CD14-positive monocyte (primary cell): ENCODE measurements at regions not wholly inside any gene's neighbourhood (a gene's known extent, or its start where the extent isn't known, plus 50 kb on each side); places are given as distances from the start of the nearest gene placed in this dataset.

Experiments
- DNase-seq, 3 donors: peaks; one replicate each; pipeline ENCODE4 v3.0.0-alpha.2; 2011 to 2022
- H2AFZ ChIP-seq: 2 replicates; pipeline ENCODE4 v1.6.0; 2012; ENCODE audit warnings: mild to moderate bottlenecking, low read depth, low read length, inconsistent platforms; ENCODE audit not compliant: insufficient read depth, poor library complexity, severe bottlenecking
- H3K27ac ChIP-seq, 2 donors: 1 replicate in 1 of 2; 2 replicates in 1 of 2; pipeline ENCODE4 v1.5.1; 2012 to 2013; ENCODE audit warnings: low read length in 2 of 2, control low read depth in 1 of 2, inconsistent platforms in 1 of 2, low read depth in 1 of 2, mild to moderate bottlenecking in 1 of 2
- H3K27me3 ChIP-seq, 2 donors: one replicate each; pipeline versions ENCODE4 v1.6.0 to v1.6.1; 2011 to 2013; ENCODE audit warnings: low read length in 2 of 2; ENCODE audit not compliant: control insufficient read depth in 2 of 2, insufficient read depth in 2 of 2
- H3K36me3 ChIP-seq, 2 donors: replicated peaks in 1 of 2; 1 replicate in 1 of 2; 2 replicates in 1 of 2; pipeline versions ENCODE4 v1.5.1 to v1.6.1; 2012 to 2013; ENCODE audit warnings: low read length in 2 of 2, control low read depth in 1 of 2, inconsistent platforms in 1 of 2, mild to moderate bottlenecking in 1 of 2; ENCODE audit not compliant: insufficient read depth in 2 of 2, control insufficient read depth in 1 of 2
- H3K4me1 ChIP-seq, 2 donors: 1 replicate in 1 of 2; 2 replicates in 1 of 2; pipeline versions ENCODE4 v1.5.1 to v1.6.1; 2012 to 2013; ENCODE audit warnings: low read length in 2 of 2, control low read depth in 1 of 2, inconsistent platforms in 1 of 2, mild to moderate bottlenecking in 1 of 2, moderate library complexity in 1 of 2; ENCODE audit not compliant: insufficient read depth in 2 of 2, control insufficient read depth in 1 of 2
- H3K4me2 ChIP-seq: replicated peaks from 2 replicates; pipeline ENCODE3; 2012; ENCODE audit warnings: low read length, moderate library complexity, mild to moderate bottlenecking; ENCODE audit not compliant: poor library complexity, severe bottlenecking; ENCODE audit errors: extremely low read depth
- H3K4me3 ChIP-seq, 3 experiments: fragments of 200-600 bp in 1 of 3; sonication (generic) in 1 of 3; replicated peaks in 1 of 3; 1 replicate in 2 of 3; 2 replicates in 1 of 3; pipeline ENCODE4 v1.5.1; 2011 to 2013; ENCODE audit warnings: low read length in 3 of 3, mild to moderate bottlenecking in 3 of 3, control low read depth in 2 of 3, low read depth in 2 of 3, inconsistent platforms in 1 of 3, moderate library complexity in 1 of 3
- H3K79me2 ChIP-seq: 2 replicates; pipeline ENCODE4 v1.6.0; 2012; ENCODE audit warnings: mild to moderate bottlenecking, control low read depth, inconsistent platforms, low read length, moderate library complexity; ENCODE audit not compliant: insufficient read depth
- H3K9ac ChIP-seq: 2 replicates; pipeline ENCODE4 v1.6.0; 2017; ENCODE audit warnings: low read length, mild to moderate bottlenecking; ENCODE audit not compliant: insufficient read depth, poor library complexity, severe bottlenecking
- H3K9me3 ChIP-seq, 2 donors: replicated peaks in 1 of 2; 1 replicate in 1 of 2; 2 replicates in 1 of 2; pipeline versions ENCODE4 v1.5.1 to v1.6.1; 2012 to 2013; ENCODE audit warnings: low read length in 2 of 2, control low read depth in 1 of 2; ENCODE audit not compliant: control insufficient read depth in 1 of 2, insufficient read depth in 1 of 2
- H4K20me1 ChIP-seq: 2 replicates; pipeline ENCODE4 v1.6.0; 2012; ENCODE audit warnings: mild to moderate bottlenecking, low read length, control low read depth, moderate library complexity; ENCODE audit not compliant: insufficient read depth
- H3K27ac Mint-ChIP-seq, 7 donors: one replicate each; pipeline ENCODE4 v1.8.0; 2020; ENCODE audit warnings: mild to moderate bottlenecking in 7 of 7, mixed read lengths in 7 of 7, moderate library complexity in 6 of 7, inconsistent platforms in 2 of 7
- H3K27me3 Mint-ChIP-seq, 3 donors: one replicate each; pipeline ENCODE4 v1.8.0; 2021 to 2022; ENCODE audit warnings: low read depth in 3 of 3, mild to moderate bottlenecking in 3 of 3, mixed read lengths in 3 of 3, moderate library complexity in 3 of 3, inconsistent platforms in 1 of 3
- H3K36me3 Mint-ChIP-seq, 2 donors: one replicate each; pipeline ENCODE4 v1.8.0; 2020; ENCODE audit warnings: mixed read lengths in 2 of 2, inconsistent platforms in 1 of 2, mild to moderate bottlenecking in 1 of 2
- H3K4me1 Mint-ChIP-seq: one replicate; pipeline ENCODE4 v1.8.0; 2020; ENCODE audit warnings: mild to moderate bottlenecking, mixed read lengths
- H3K4me3 Mint-ChIP-seq, 2 donors: one replicate each; pipeline ENCODE4 v1.8.0; 2020; ENCODE audit warnings: mild to moderate bottlenecking in 2 of 2, mixed read lengths in 2 of 2, moderate library complexity in 1 of 2
- H3K9me3 Mint-ChIP-seq, 7 donors: one replicate each; pipeline ENCODE4 v1.8.0; 2020 to 2022; ENCODE audit warnings: mixed read lengths in 7 of 7, mild to moderate bottlenecking in 6 of 7, moderate library complexity in 6 of 7, inconsistent platforms in 2 of 7
- CTCF ChIP-seq: fragments of 200-600 bp; IDR thresholded peaks from one replicate; pipeline ENCODE4 v1.8.0; 2022; ENCODE audit warnings: antibody characterized with exemption, mild to moderate bottlenecking
- WGBS: methylation state at CpG from one replicate; pipeline ENCODE4 v1.1.5; 2013; ENCODE audit warnings: missing lambda C conversion rate; ENCODE audit not compliant: insufficient coverage; 5-methylcytosine and 5-hydroxymethylcytosine counted together
- intact Hi-C, 2 donors: fragments of 100-400 bp; cut with micrococcal nuclease; formaldehyde crosslinking; loops; one replicate each; pipeline versions ENCODE4 v1.15.0 to v1.15.1; 2023

DNA sequence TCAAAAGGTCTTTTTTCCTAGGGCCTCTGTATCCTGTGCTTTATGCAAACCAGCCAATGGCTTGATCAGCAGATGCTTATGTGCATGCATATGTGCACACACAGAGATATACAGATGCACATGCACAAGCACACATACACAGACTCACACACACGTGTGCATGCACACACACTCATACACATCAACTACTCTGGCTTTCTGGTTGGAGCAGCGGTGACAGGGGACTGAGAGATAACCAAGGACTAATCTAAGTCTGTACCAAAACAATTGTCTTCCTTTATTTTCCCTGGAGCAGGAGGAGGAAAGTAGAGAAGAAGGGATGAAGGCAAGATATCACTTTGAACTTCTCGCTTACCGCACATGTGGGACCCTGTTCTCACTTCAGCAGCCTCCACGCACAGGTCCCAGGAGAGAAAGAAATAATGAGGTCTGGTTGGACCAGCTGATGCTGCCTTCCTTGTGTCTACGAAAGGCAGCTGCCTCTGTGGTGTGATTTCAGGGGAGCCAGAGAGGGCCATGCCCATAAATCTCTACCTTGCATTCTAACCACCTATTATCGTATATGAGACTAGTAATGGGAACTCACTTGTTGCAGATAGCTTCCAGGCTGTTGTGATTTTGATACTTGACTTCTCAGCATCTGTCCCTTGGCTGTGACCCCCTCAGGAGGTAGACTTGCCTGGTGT, 338.0 kb downstream of the EN1 start:
- no peak for TF ChIP-seq CTCF
- Histone ChIP-seq H4K20me1 (no peaks in the 10 kb centered on the region), H3K9ac (no peak overlapping the region), H3K36me3 (no peaks in the 10 kb centered on the region), H3K27me3 (peaks cover 0 to 2% of the 10 kb centered on the region in 2 donors), H2AFZ (no peak overlapping the region), H3K9me3 (peaks cover 0 to 3% of the 10 kb centered on the region in 2 donors), H3K4me1 (no peaks in the 10 kb centered on the region), H3K27ac (no peak overlapping the region), H3K4me3 (no peak overlapping the region), H3K79me2 (no peaks in the 10 kb centered on the region), H3K4me2 (no peak overlapping the region)
- H3K4me1 Mint-ChIP-seq = no peaks in the 10 kb centered on the region
- H3K27me3 Mint-ChIP-seq = peaks cover 0 to 3% (median 2%) of the 10 kb centered on the region in 3 donors
- H3K36me3 Mint-ChIP-seq = no peaks in the 10 kb centered on the region
- no peak overlapping the region for H3K4me3 Mint-ChIP-seq
- H3K9me3 Mint-ChIP-seq = peaks cover 0 to 3% (median 2%) of the 10 kb centered on the region in 7 donors
- intact Hi-C loops = no loop called here
- H3K27ac Mint-ChIP-seq = no peak overlapping the region
- WGBS = 100% methylated on average over 3 of the region's 7 CpGs
- DNase-seq = no peak

GRCh38 chr2:118508282-118508681, 339.2 kb downstream of the EN1 start:
- Histone ChIP-seq H3K9me3 (peaks cover 0 to 2% of the 10 kb centered on the region in 2 donors), H3K27me3 (peaks cover 0 to 2% of the 10 kb centered on the region in 2 donors), H3K79me2 (no peaks in the 10 kb centered on the region), H3K4me2 (no peak overlapping the region), H3K27ac (no peak overlapping the region), H3K4me3 (no peak overlapping the region), H4K20me1 (no peaks in the 10 kb centered on the region), H3K9ac (no peak overlapping the region), H2AFZ (no peak overlapping the region), H3K36me3 (no peaks in the 10 kb centered on the region), H3K4me1 (no peaks in the 10 kb centered on the region)
- Mint-ChIP-seq H3K36me3 (no peaks in the 10 kb centered on the region), H3K27ac (no peak overlapping the region), H3K27me3 (peaks cover 0 to 3% (median 2%) of the 10 kb centered on the region in 3 donors), H3K4me1 (no peaks in the 10 kb centered on the region), H3K9me3 (peaks cover 0 to 2% (median 0%) of the 10 kb centered on the region in 7 donors), H3K4me3 (no peak overlapping the region)
- intact Hi-C loops = no loop called here
- no peak for DNase-seq
- no peak for TF ChIP-seq CTCF
